ENCODE measurements at regions not wholly inside any gene's neighbourhood (a gene's known extent, or its start where the extent isn't known, plus 50 kb on each side); places are given as distances from the start of the nearest gene placed in this dataset.

GRCh38 chr18:8943900-8944870 is 158.3 kb upstream of the NDUFV2 start (continued):
- TF ChIP-seq ZBTB33 (CRISPR knock-in tag; IDR thresholded peaks at IDR 0.05) (no peak), PHB (CRISPR knock-in tag; IDR thresholded peaks at IDR 0.05) (no peak), PHTF2 (CRISPR knock-in tag; IDR thresholded peaks at IDR 0.05) (no peak), SP1 (CRISPR knock-in tag; IDR thresholded peaks at IDR 0.05) (0 out of 2 replicates have a peak, but pooled peaks have one; percentile 23), ZNF766 (CRISPR knock-in tag; conservative IDR thresholded peaks at IDR 0.05) (no peak), NRF1 (conservative IDR thresholded peaks at IDR 0.05 in 1 of 2, IDR thresholded peaks at IDR 0.05 in 1 of 2) (no peak; a peak in 1 of 4 replicates), MXD1 (CRISPR knock-in tag; IDR thresholded peaks at IDR 0.05; ENCODE audit: borderline replicate concordance, poor library complexity, severe bottlenecking) (no peak), SRSF1 (IDR thresholded peaks at IDR 0.05; ENCODE audit: low read depth, low read length) (no peak), SIX5 (IDR thresholded peaks at IDR 0.05; ENCODE audit: borderline replicate concordance in 1 of 2, insufficient read depth in 1 of 2, low read depth in 1 of 2, low read length in 2 of 2) (no peak), ZNF639 (CRISPR knock-in tag; conservative IDR thresholded peaks at IDR 0.05 in 1 of 2, IDR thresholded peaks at IDR 0.05 in 1 of 2) (no peak; a peak in 1 of 4 replicates), MAFG (tag; conservative IDR thresholded peaks at IDR 0.05) (no peak), NR1H2 (CRISPR knock-in tag; IDR thresholded peaks at IDR 0.05) (no peak), TAF15 (IDR thresholded peaks at IDR 0.05; ENCODE audit: low read depth, low read length) (no peak), ZSCAN32 (CRISPR knock-in tag; IDR thresholded peaks at IDR 0.05) (no peak), RNF2 (IDR thresholded peaks at IDR 0.05) (no peak), ZKSCAN3 (CRISPR knock-in tag; IDR thresholded peaks at IDR 0.05) (no peak), SOX6 (IDR thresholded peaks at IDR 0.05) (peak; percentile 44; the same call in 1 of the 2 replicates), ZNF780A (CRISPR knock-in tag; IDR thresholded peaks at IDR 0.05) (no peak), PHF21A (IDR thresholded peaks at IDR 0.05; ENCODE audit: borderline replicate concordance, low read depth) (no peak), DACH1 (IDR thresholded peaks at IDR 0.05; ENCODE audit: partially characterized antibody) (no peak), EHMT2 (IDR thresholded peaks at IDR 0.05) (no peak), RCOR1 (IDR thresholded peaks at IDR 0.05; ENCODE audit: borderline replicate concordance in 1 of 2, low read depth in 2 of 2, low read length in 2 of 2) (no peak), TFAP4 (CRISPR knock-in tag; IDR thresholded peaks at IDR 0.05; ENCODE audit: borderline replicate concordance) (no peak), PURB (CRISPR knock-in tag; IDR thresholded peaks at IDR 0.05; ENCODE audit: low read depth) (no peak)

All from K562 (cell line).